K562 (cell line): ENCODE measurements at regions not wholly inside any gene's neighbourhood (a gene's known extent, or its start where the extent isn't known, plus 50 kb on each side); places are given as distances from the start of the nearest gene placed in this dataset.

Source experiments
- BACH1 ChIP-seq: fragments of 200-800 bp; sonication (Bioruptor generic); IDR thresholded peaks from 2 replicates; pipeline ENCODE4 v1.6.1; 2016; ENCODE audit warnings: missing genetic modification characterization, missing compliant biosample characterization
- CCAR2 ChIP-seq: fragments of 200-400 bp; formaldehyde crosslinking; IDR thresholded peaks from 2 replicates; pipeline ENCODE4 v1.6.1; 2017; ENCODE audit warnings: mild to moderate bottlenecking, low read depth, low read length
- CHAMP1 ChIP-seq: fragments of 450-650 bp; IDR thresholded peaks from 2 replicates; pipeline ENCODE4 v1.6.1; 2016; ENCODE audit warnings: mild to moderate bottlenecking
- CXXC5 ChIP-seq: fragments of 250-450 bp; sonication (Bioruptor Pico); IDR thresholded peaks from 2 replicates; pipeline ENCODE4 v1.8.0; 2022; ENCODE audit warnings: inconsistent platforms, mild to moderate bottlenecking, moderate library complexity
- DNMT1 ChIP-seq: fragments of 450-650 bp; IDR thresholded peaks from 2 replicates; pipeline ENCODE4 v1.6.1; 2016; ENCODE audit warnings: antibody characterized with exemption, mild to moderate bottlenecking
- HDGF ChIP-seq: fragments of 450-650 bp; IDR thresholded peaks from 2 replicates; pipeline ENCODE4 v1.6.1; 2016
- NCOA1 ChIP-seq: fragments of 450-650 bp; IDR thresholded peaks from 2 replicates; pipeline ENCODE4 v1.6.1; 2016; ENCODE audit warnings: low read depth
- POLR2G ChIP-seq: fragments of 200-400 bp; formaldehyde crosslinking; IDR thresholded peaks from 2 replicates; pipeline ENCODE4 v1.6.1; 2017; ENCODE audit warnings: low read depth, mild to moderate bottlenecking, antibody characterized with exemption, low read length, moderate library complexity
- SIN3A ChIP-seq, 2 experiments: fragments of 150-350 bp in 1 of 2; IDR thresholded peaks; 2 replicates each; pipeline ENCODE4 v1.6.1; 2011 to 2016; ENCODE audit warnings: borderline replicate concordance in 2 of 2, low read depth in 2 of 2, low read length in 2 of 2, mild to moderate bottlenecking in 2 of 2, moderate library complexity in 2 of 2; ENCODE audit not compliant: control insufficient read depth in 1 of 2
- SMAD4 ChIP-seq: fragments of 250-450 bp; sonication (Bioruptor Pico); conservative IDR thresholded peaks from 2 replicates; pipeline ENCODE4 v1.8.0; 2021; ENCODE audit warnings: inconsistent platforms, mild to moderate bottlenecking, moderate library complexity
- SNIP1 ChIP-seq: fragments of 450-650 bp; IDR thresholded peaks from 2 replicates; pipeline ENCODE4 v1.7.1; 2017; ENCODE audit warnings: low read depth, mild to moderate bottlenecking
- SOX6 ChIP-seq: fragments of 450-650 bp; IDR thresholded peaks from 2 replicates; pipeline ENCODE4 v1.6.1; 2014; ENCODE audit warnings: mild to moderate bottlenecking
- SRF ChIP-seq, 2 experiments: fragments of 250-450, 450-650 bp in 1 of 2; sonication (Bioruptor Pico) in 1 of 2; sonication (generic) in 1 of 2; formaldehyde crosslinking; IDR thresholded peaks; 2 replicates each; pipeline versions ENCODE4 v1.5.0 to v1.5.1; 2020 to 2022; ENCODE audit warnings: mild to moderate bottlenecking in 1 of 2, missing genetic modification reagents in 1 of 2
- U2AF1 ChIP-seq: fragments of 200-400 bp; formaldehyde crosslinking; optimal IDR thresholded peaks from 2 replicates; pipeline ENCODE3; 2017; ENCODE audit warnings: mild to moderate bottlenecking, low read depth, low read length, moderate library complexity
- ZBTB17 ChIP-seq: fragments of 450-650 bp; formaldehyde crosslinking; IDR thresholded peaks from 2 replicates; pipeline ENCODE4 v1.4.0; 2020; ENCODE audit warnings: mild to moderate bottlenecking
- ZNF274 ChIP-seq: IDR thresholded peaks from 2 replicates; pipeline ENCODE4 v1.6.1; 2011; ENCODE audit warnings: low read depth, mild to moderate bottlenecking, low read length, moderate library complexity, borderline replicate concordance
- ZNF511 ChIP-seq: sonication (generic); formaldehyde crosslinking; IDR thresholded peaks from 2 replicates; pipeline ENCODE4 v1.8.0; 2022; ENCODE audit warnings: mild to moderate bottlenecking, missing genetic modification reagents
- TF ChIP-seq, protein P1 (sequence below): fragments of 150-350 bp; IDR thresholded peaks from 2 replicates; pipeline ENCODE4 v1.6.1; 2014; ENCODE audit warnings: low read depth, mild to moderate bottlenecking, low read length, borderline replicate concordance
- TF ChIP-seq, protein P2 (sequence below): fragments of 250-450 bp; sonication (Bioruptor Pico); IDR thresholded peaks from 2 replicates; pipeline ENCODE4 v1.4.0; 2020; ENCODE audit warnings: mild to moderate bottlenecking, moderate library complexity, borderline replicate concordance
- TF ChIP-seq, protein P3 (sequence below): sonication (generic); formaldehyde crosslinking; IDR thresholded peaks from 2 replicates; pipeline ENCODE4 v1.8.0; 2022; ENCODE audit warnings: missing genetic modification reagents, mild to moderate bottlenecking, borderline replicate concordance

DNA sequence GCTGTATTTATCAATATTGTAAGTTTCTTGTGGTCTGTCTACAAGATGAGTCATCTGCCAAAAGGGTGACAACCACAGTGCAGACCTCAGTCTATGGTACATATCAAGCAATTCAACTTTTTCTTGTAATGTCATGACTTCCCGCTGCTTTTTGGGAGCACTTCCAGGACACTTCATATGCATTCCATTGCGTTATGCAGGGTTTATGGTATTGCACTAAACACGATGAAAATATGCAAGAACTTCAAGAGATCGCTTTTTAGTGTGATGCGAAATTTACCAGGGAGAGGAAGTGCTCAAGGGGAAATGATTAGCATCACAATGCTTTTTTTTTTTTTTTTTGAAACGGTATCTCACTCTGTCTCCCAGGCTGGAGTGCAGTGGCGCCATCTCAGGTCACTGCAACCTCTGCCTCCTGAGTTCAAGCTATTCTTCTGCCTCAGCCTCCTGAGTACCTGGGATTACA lies 166.5 kb downstream of the TFAP2A start (continued):
- TF ChIP-seq, protein P1, sequence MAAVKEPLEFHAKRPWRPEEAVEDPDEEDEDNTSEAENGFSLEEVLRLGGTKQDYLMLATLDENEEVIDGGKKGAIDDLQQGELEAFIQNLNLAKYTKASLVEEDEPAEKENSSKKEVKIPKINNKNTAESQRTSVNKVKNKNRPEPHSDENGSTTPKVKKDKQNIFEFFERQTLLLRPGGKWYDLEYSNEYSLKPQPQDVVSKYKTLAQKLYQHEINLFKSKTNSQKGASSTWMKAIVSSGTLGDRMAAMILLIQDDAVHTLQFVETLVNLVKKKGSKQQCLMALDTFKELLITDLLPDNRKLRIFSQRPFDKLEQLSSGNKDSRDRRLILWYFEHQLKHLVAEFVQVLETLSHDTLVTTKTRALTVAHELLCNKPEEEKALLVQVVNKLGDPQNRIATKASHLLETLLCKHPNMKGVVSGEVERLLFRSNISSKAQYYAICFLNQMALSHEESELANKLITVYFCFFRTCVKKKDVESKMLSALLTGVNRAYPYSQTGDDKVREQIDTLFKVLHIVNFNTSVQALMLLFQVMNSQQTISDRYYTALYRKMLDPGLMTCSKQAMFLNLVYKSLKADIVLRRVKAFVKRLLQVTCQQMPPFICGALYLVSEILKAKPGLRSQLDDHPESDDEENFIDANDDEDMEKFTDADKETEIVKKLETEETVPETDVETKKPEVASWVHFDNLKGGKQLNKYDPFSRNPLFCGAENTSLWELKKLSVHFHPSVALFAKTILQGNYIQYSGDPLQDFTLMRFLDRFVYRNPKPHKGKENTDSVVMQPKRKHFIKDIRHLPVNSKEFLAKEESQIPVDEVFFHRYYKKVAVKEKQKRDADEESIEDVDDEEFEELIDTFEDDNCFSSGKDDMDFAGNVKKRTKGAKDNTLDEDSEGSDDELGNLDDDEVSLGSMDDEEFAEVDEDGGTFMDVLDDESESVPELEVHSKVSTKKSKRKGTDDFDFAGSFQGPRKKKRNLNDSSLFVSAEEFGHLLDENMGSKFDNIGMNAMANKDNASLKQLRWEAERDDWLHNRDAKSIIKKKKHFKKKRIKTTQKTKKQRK: no peak
- TF ChIP-seq ZNF274 (no peak), POLR2G (no peak), SOX6 (peak; percentile 93), DNMT1 (no peak), SNIP1 (no peak), SIN3A (IDR thresholded peaks at IDR 0.05; ENCODE audit: borderline replicate concordance in 2 of 2, control insufficient read depth in 1 of 2, low read depth in 2 of 2, low read length in 2 of 2) (no peak), BACH1 (tag) (no peak), NCOA1 (no peak), ZBTB17 (CRISPR knock-in tag) (no peak), ZNF511 (CRISPR knock-in tag) (no peak), CXXC5 (CRISPR knock-in tag) (no peak), HDGF (no peak), SMAD4 (CRISPR knock-in tag) (peak; percentile 39; the same call in 1 of the 2 replicates), SRF (CRISPR knock-in tag; IDR thresholded peaks at IDR 0.05) (no peak), CCAR2 (no peak), U2AF1 (no peak), CHAMP1 (no peak)
- TF ChIP-seq, protein P2, sequence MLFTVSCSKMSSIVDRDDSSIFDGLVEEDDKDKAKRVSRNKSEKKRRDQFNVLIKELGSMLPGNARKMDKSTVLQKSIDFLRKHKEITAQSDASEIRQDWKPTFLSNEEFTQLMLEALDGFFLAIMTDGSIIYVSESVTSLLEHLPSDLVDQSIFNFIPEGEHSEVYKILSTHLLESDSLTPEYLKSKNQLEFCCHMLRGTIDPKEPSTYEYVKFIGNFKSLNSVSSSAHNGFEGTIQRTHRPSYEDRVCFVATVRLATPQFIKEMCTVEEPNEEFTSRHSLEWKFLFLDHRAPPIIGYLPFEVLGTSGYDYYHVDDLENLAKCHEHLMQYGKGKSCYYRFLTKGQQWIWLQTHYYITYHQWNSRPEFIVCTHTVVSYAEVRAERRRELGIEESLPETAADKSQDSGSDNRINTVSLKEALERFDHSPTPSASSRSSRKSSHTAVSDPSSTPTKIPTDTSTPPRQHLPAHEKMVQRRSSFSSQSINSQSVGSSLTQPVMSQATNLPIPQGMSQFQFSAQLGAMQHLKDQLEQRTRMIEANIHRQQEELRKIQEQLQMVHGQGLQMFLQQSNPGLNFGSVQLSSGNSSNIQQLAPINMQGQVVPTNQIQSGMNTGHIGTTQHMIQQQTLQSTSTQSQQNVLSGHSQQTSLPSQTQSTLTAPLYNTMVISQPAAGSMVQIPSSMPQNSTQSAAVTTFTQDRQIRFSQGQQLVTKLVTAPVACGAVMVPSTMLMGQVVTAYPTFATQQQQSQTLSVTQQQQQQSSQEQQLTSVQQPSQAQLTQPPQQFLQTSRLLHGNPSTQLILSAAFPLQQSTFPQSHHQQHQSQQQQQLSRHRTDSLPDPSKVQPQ (CRISPR knock-in tag): no peak
- TF ChIP-seq, protein P3, sequence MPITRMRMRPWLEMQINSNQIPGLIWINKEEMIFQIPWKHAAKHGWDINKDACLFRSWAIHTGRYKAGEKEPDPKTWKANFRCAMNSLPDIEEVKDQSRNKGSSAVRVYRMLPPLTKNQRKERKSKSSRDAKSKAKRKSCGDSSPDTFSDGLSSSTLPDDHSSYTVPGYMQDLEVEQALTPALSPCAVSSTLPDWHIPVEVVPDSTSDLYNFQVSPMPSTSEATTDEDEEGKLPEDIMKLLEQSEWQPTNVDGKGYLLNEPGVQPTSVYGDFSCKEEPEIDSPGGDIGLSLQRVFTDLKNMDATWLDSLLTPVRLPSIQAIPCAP (CRISPR knock-in tag): no peak
